ENCODE measurements at regions not wholly inside any gene's neighbourhood (a gene's known extent, or its start where the extent isn't known, plus 50 kb on each side); places are given as distances from the start of the nearest gene placed in this dataset.

DNA sequence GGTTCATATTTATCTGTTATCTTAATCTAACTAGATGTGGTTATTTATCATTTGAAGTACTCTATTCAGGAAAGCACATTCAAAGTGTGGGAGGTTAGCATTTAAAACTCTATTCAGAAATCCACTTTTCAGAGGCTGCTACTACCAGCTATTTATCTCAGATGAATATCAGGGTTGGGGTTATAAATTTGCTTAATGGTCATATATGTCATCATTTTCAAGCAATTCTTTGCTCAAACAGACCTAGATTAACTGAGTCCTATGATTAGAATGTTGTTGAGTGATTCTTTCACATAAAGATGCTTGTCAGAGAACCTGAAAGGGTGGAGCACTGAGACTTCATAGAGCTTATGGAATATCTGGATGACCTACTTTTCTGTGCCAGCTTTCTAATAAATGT lies 436.9 kb upstream of the TGFBR2 start:
- no peak overlapping the region for H3K4me3 ChIP-seq (ENCODE audit: control insufficient read depth, low read depth, low read length)
- no peak for TF ChIP-seq CTCF (conservative IDR thresholded peaks at IDR 0.05; ENCODE audit: control insufficient read depth, insufficient read depth, low read depth, low read length)
- DNase-seq (ENCODE audit: low read depth), result no peak

- no peak for TF ChIP-seq CTCF (conservative IDR thresholded peaks at IDR 0.05; ENCODE audit: control insufficient read depth, insufficient read depth, low read depth, low read length)
- no peak overlapping the region for H3K4me3 ChIP-seq (ENCODE audit: control insufficient read depth, low read depth, low read length)
- no peak for DNase-seq (ENCODE audit: low read depth)
These were observed 435.5 kb upstream of the TGFBR2 start for GRCh38 chr3:30170681-30171438.

DNA sequence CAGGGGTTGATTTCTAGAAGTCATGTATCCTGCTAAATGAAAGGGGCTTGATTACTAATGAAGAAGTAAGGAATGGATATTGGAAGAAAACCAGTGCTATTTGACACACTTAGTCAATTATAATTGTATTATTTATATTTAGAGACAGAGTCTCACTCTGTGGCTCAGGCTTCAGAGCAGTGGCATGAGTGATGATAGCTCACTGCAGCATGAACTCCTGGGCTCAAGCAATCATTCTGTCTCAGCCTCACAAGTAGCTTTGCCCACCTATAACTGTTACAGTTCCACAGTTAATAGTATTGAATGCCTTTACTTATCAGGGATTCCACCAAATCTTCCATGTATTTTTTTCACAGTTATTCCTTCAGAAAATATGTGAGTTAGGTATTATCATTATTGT lies 432.0 kb upstream of the TGFBR2 start:
- no peak for TF ChIP-seq CTCF (conservative IDR thresholded peaks at IDR 0.05; ENCODE audit: control insufficient read depth, insufficient read depth, low read depth, low read length)
- DNase-seq (ENCODE audit: low read depth), result no peak
- no peak overlapping the region for H3K4me3 ChIP-seq (ENCODE audit: control insufficient read depth, low read depth, low read length)

DNA sequence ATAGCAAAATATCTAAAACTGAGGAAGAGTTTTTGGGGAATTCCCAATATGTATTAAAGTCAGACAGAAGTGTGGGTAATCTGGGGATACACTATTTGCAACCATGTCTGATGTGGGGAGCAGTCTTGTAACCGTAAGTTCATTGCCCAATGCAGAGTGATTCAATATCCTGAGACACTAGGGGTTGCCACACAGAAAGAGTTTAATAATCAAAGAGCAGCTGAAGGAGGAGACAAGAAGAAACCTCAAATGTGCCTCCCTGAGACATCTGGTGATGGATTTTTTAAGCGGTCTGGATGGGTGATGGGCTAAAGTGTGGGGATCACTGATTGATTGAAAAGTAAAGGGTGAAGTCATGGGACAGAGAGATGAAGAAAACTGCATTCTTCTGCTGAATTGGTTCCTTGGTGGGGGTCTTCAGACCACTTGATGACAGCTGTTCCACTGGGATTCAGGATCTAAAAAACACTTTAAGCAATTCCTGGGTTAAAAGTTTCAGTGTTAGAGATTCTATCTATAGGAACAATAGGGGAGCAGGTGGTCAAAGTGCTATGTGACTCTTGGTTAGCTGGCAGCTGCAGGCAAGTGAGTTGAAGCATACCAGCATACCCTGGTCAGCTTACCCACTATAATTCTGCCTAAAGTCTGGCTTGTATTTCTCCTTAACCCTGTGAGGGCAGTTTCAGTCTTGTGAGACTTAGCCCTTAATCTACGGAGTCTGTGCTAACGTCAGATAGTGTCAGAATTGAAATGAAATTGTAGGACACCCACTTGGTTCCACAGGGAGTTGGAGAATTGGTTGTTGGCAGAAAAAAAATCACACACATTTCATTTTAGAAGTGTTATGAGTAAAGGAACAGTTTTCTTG lies 425.9 kb upstream of the TGFBR2 start:
- DNase-seq (ENCODE audit: low read depth), result peak; percentile 88
- TF ChIP-seq CTCF (conservative IDR thresholded peaks at IDR 0.05; ENCODE audit: control insufficient read depth, insufficient read depth, low read depth, low read length), result no peak
- H3K4me3 ChIP-seq (ENCODE audit: control insufficient read depth, low read depth, low read length), result no peak overlapping the region

DNA sequence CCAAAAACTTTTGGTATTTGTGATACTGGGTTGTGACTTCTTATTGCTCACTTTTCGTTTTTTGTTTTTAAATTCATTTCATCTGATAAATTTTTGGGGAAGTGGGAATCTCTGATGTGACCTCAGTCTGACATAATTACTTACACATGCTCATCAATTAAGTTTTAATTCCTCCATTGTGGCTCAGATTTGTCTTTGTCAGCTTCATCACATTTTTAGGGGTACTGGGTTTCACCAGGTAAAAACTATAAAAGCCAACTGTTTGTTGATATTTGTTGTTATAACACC lies 425.3 kb upstream of the TGFBR2 start:
- no peak for TF ChIP-seq CTCF (conservative IDR thresholded peaks at IDR 0.05; ENCODE audit: control insufficient read depth, insufficient read depth, low read depth, low read length)
- DNase-seq (ENCODE audit: low read depth), result no peak
- no peak overlapping the region for H3K4me3 ChIP-seq (ENCODE audit: control insufficient read depth, low read depth, low read length)

- no peak for TF ChIP-seq CTCF (conservative IDR thresholded peaks at IDR 0.05; ENCODE audit: control insufficient read depth, insufficient read depth, low read depth, low read length)
- peak; percentile 59 for DNase-seq (ENCODE audit: low read depth)
These were observed 424.8 kb upstream of the TGFBR2 start for GRCh38 chr3:30181581-30181980.

More at GRCh38 chr3:30181581-30181980, 424.8 kb upstream of the TGFBR2 start:
- no peak overlapping the region for H3K4me3 ChIP-seq (ENCODE audit: control insufficient read depth, low read depth, low read length)
